Right forelimb (tissue), 1 donor: ENCODE measurements at regions not wholly inside any gene's neighbourhood (a gene's known extent, or its start where the extent isn't known, plus 50 kb on each side); places are given as distances from the start of the nearest gene placed in this dataset.
A peak's percentile ranks its signal among the peaks of the same experiment; 100 is the strongest.

Experiments used
- DNase-seq: peaks from one replicate; pipeline ENCODE4 v3.0.0-alpha.2; 2018

GRCh38 chr10:3290550-3290949 lies 118.0 kb upstream of the PITRM1 start:
- no peak for DNase-seq

GRCh38 chr10:3287572-3288445 lies 115.2 kb upstream of the PITRM1 start:
- DNase-seq = no peak

- no peak for DNase-seq
Measured at GRCh38 chr10:3282674-3283017, 110.1 kb upstream of the PITRM1 start.

- DNase-seq = no peak
Measured at GRCh38 chr10:3281941-3282673, 109.5 kb upstream of the PITRM1 start.

GRCh38 chr10:3278771-3279170 lies 106.2 kb upstream of the PITRM1 start:
- DNase-seq = no peak

GRCh38 chr10:3277566-3277965 lies 105.0 kb upstream of the PITRM1 start:
- no peak for DNase-seq

- no peak for DNase-seq
Measured at GRCh38 chr10:3274414-3274813, 101.8 kb upstream of the PITRM1 start.

- DNase-seq = peak; percentile 16
Measured at GRCh38 chr10:3273966-3274365, 101.4 kb upstream of the PITRM1 start.

- no peak for DNase-seq
Measured at GRCh38 chr10:3272300-3272699, 99.7 kb upstream of the PITRM1 start.

GRCh38 chr10:3271354-3272115 lies 99.0 kb upstream of the PITRM1 start:
- peak; percentile 37 for DNase-seq

GRCh38 chr10:3270577-3271316 lies 98.2 kb upstream of the PITRM1 start:
- DNase-seq = peak; percentile 28

GRCh38 chr10:3268025-3268424 lies 95.4 kb upstream of the PITRM1 start:
- no peak for DNase-seq

GRCh38 chr10:3265088-3265487 lies 92.5 kb upstream of the PITRM1 start:
- peak; percentile 27 for DNase-seq

GRCh38 chr10:3264161-3264761 lies 91.7 kb upstream of the PITRM1 start:
- peak; percentile 39 for DNase-seq

GRCh38 chr10:3263747-3264146 lies 91.2 kb upstream of the PITRM1 start:
- DNase-seq = no peak

- no peak for DNase-seq
Measured at GRCh38 chr10:3263082-3263481, 90.5 kb upstream of the PITRM1 start.

GRCh38 chr10:3261921-3262320 lies 89.3 kb upstream of the PITRM1 start:
- DNase-seq = no peak

- no peak for DNase-seq
Measured at GRCh38 chr10:3260066-3260834, 87.7 kb upstream of the PITRM1 start.

GRCh38 chr10:3259499-3259898 lies 86.9 kb upstream of the PITRM1 start:
- peak; percentile 9 for DNase-seq

- DNase-seq = no peak
Measured at GRCh38 chr10:3258394-3258793, 85.8 kb upstream of the PITRM1 start.

- DNase-seq = no peak
Measured at GRCh38 chr10:3255616-3256015, 83.0 kb upstream of the PITRM1 start.

GRCh38 chr10:3255075-3255474 lies 82.5 kb upstream of the PITRM1 start:
- no peak for DNase-seq
